HEK293 (cell line): ENCODE measurements at regions not wholly inside any gene's neighbourhood (a gene's known extent, or its start where the extent isn't known, plus 50 kb on each side); places are given as distances from the start of the nearest gene placed in this dataset.

Experiments
- CTCF ChIA-PET: fragments of 350-600 bp; formaldehyde crosslinking; extraction: SDS; loops from one replicate; lab custom pipeline; 2021; ENCODE audit warnings: antibody characterized with exemption; lab: Yijun Ruan, JAX
- POLR2A ChIA-PET: fragments of 300-600 bp; formaldehyde crosslinking; extraction: SDS; loops from one replicate; lab custom pipeline; 2020; ENCODE audit warnings: antibody characterized with exemption, inconsistent platforms; lab: Yijun Ruan, JAX
- H3K27ac ChIP-seq: fragments of 200-500 bp; sonication (Bioruptor generic); 2 replicates; pipeline ENCODE4 v1.5.1; 2014; ENCODE audit warnings: low read depth, low read length, control low read depth, inconsistent platforms; ENCODE audit errors: extremely low read depth
- H3K36me3 ChIP-seq, 2 experiments: fragments of 200-500 bp in 1 of 2; sonication (Bioruptor generic) in 1 of 2; 1 replicate in 1 of 2; 2 replicates in 1 of 2; pipeline ENCODE4 v1.5.1; 2014 to 2017; ENCODE audit warnings: inconsistent platforms in 2 of 2, low read length in 2 of 2; ENCODE audit not compliant: control insufficient read depth in 2 of 2, insufficient read depth in 1 of 2
- H3K4me1 ChIP-seq: fragments of 200-500 bp; sonication (Bioruptor generic); 2 replicates; pipeline ENCODE4 v1.5.1; 2014; ENCODE audit warnings: mild to moderate bottlenecking, low read length, inconsistent platforms; ENCODE audit not compliant: control insufficient read depth, insufficient read depth
- H3K4me3 ChIP-seq: 2 replicates; pipeline ENCODE4 v1.5.1; 2011; ENCODE audit warnings: low read depth, mild to moderate bottlenecking, control low read depth, low read length, moderate library complexity
- H3K9me3 ChIP-seq: fragments of 200-500 bp; sonication (Bioruptor generic); 2 replicates; pipeline ENCODE4 v1.5.1; 2014; ENCODE audit warnings: low read depth, low read length, inconsistent platforms; ENCODE audit not compliant: control insufficient read depth, insufficient read depth
- BCL11B ChIP-seq: fragments of 450-650 bp; formaldehyde crosslinking; IDR thresholded peaks from 2 replicates; pipeline ENCODE4 v1.5.1; 2016; ENCODE audit warnings: low read depth, missing biosample characterization, missing genetic modification characterization
- EGR2 ChIP-seq: fragments of 450-650 bp; formaldehyde crosslinking; IDR thresholded peaks from 2 replicates; pipeline ENCODE4 v1.5.1; 2016; ENCODE audit warnings: low read depth, missing biosample characterization, missing genetic modification characterization
- GLIS1 ChIP-seq: fragments of 450-650 bp; formaldehyde crosslinking; IDR thresholded peaks from 2 replicates; pipeline ENCODE4 v1.5.1; 2016; ENCODE audit warnings: missing biosample characterization, missing genetic modification characterization
- IKZF3 ChIP-seq: fragments of 450-650 bp; IDR thresholded peaks from 2 replicates; pipeline ENCODE4 v1.5.0; 2018; ENCODE audit warnings: missing biosample characterization, mild to moderate bottlenecking, missing genetic modification characterization, moderate library complexity
- SETDB1 ChIP-seq: IDR thresholded peaks from one replicate; pipeline ENCODE4 v1.6.1; 2017; ENCODE audit warnings: mild to moderate bottlenecking, low read length, moderate library complexity, mixed read lengths; ENCODE audit not compliant: insufficient read length
- YY1 ChIP-seq: fragments of 450-650 bp; formaldehyde crosslinking; IDR thresholded peaks from 2 replicates; pipeline ENCODE4 v1.5.1; 2018; ENCODE audit warnings: missing biosample characterization, missing genetic modification characterization
- ZBTB17 ChIP-seq: fragments of 450-650 bp; formaldehyde crosslinking; IDR thresholded peaks from 2 replicates; pipeline ENCODE4 v1.5.1; 2016; ENCODE audit warnings: missing biosample characterization, missing genetic modification characterization
- ZBTB7A ChIP-seq: fragments of 450-650 bp; formaldehyde crosslinking; IDR thresholded peaks from 2 replicates; pipeline ENCODE4 v1.5.1; 2016; ENCODE audit warnings: low read depth, missing biosample characterization, missing genetic modification characterization
- ZIC2 ChIP-seq: fragments of 450-650 bp; formaldehyde crosslinking; IDR thresholded peaks from 2 replicates; pipeline ENCODE4 v1.5.1; 2016; ENCODE audit warnings: missing biosample characterization, missing genetic modification characterization
- ZNF140 ChIP-seq: fragments of 450-650 bp; formaldehyde crosslinking; IDR thresholded peaks from 2 replicates; pipeline ENCODE4 v1.5.1; 2016; ENCODE audit warnings: missing biosample characterization, missing genetic modification characterization
- ZNF211 ChIP-seq: fragments of 450-650 bp; formaldehyde crosslinking; IDR thresholded peaks from 2 replicates; pipeline ENCODE4 v1.5.1; 2016; ENCODE audit warnings: low read depth, missing biosample characterization, missing genetic modification characterization
- ZNF23 ChIP-seq: fragments of 450-650 bp; formaldehyde crosslinking; IDR thresholded peaks from 2 replicates; pipeline ENCODE4 v1.5.1; 2016; ENCODE audit warnings: missing biosample characterization, missing genetic modification characterization, borderline replicate concordance
- ZNF341 ChIP-seq: fragments of 450-650 bp; formaldehyde crosslinking; IDR thresholded peaks from 2 replicates; pipeline ENCODE4; 2016; ENCODE audit warnings: low read depth, missing biosample characterization, missing genetic modification characterization
- ZNF449 ChIP-seq: fragments of 450-650 bp; formaldehyde crosslinking; IDR thresholded peaks from 2 replicates; pipeline ENCODE4 v1.5.1; 2017; ENCODE audit warnings: missing biosample characterization, mild to moderate bottlenecking, missing genetic modification characterization, moderate library complexity
- ZNF513 ChIP-seq: fragments of 450-650 bp; IDR thresholded peaks from 2 replicates; pipeline ENCODE4 v1.5.1; 2018; ENCODE audit warnings: missing biosample characterization, missing genetic modification characterization
- ZNF514 ChIP-seq: fragments of 450-650 bp; formaldehyde crosslinking; IDR thresholded peaks from 2 replicates; pipeline ENCODE4 v1.5.1; 2016; ENCODE audit warnings: missing biosample characterization, missing genetic modification characterization
- ZNF521 ChIP-seq: fragments of 450-650 bp; formaldehyde crosslinking; IDR thresholded peaks from 2 replicates; pipeline ENCODE4 v1.5.1; 2017; ENCODE audit warnings: missing biosample characterization, mild to moderate bottlenecking, missing genetic modification characterization
- ZNF692 ChIP-seq: fragments of 450-650 bp; formaldehyde crosslinking; IDR thresholded peaks from 2 replicates; pipeline ENCODE4 v1.5.1; 2016; ENCODE audit warnings: missing biosample characterization, missing genetic modification characterization

- TF ChIP-seq ZNF140 (tag by site-specific recombination): no peak
- no peak for TF ChIP-seq YY1 (tag by site-specific recombination)
These were observed 96.8 kb downstream of the IRF8 start (continued) for GRCh38 chr16:85995541-85996423.

GRCh38 chr16:85996843-85997242 lies 97.9 kb downstream of the IRF8 start:
- Histone ChIP-seq H3K36me3 (no peaks in the 10 kb centered on the region), H3K9me3 (no peaks in the 10 kb centered on the region), H3K27ac (no peak overlapping the region)
- ChIA-PET CTCF (interaction anchor here (16.0 kb wide), 1 partner anchor 177 kb away, joined by 292 read pairs; no protein-coding TSS in a partner anchor), POLR2A (no interaction called here)
- TF ChIP-seq ZIC2: peak; percentile 79
- 0 out of 2 replicates have a peak, but pooled peaks have one; percentile 21 for TF ChIP-seq ZNF449 (tag by site-specific recombination)
- TF ChIP-seq ZNF211 (tag by site-specific recombination): no peak
- TF ChIP-seq BCL11B (tag by site-specific recombination): no peak
- peak; percentile 42; the same call in 1 of the 2 replicates for TF ChIP-seq IKZF3 (tag by site-specific recombination)
- peak; percentile 65 for TF ChIP-seq GLIS1
- TF ChIP-seq, all 188 proteins: peak for 4
- H3K4me3 ChIP-seq: no peak overlapping the region
- no peaks in the 10 kb centered on the region for H3K4me1 ChIP-seq

- H3K9me3 ChIP-seq: no peaks in the 10 kb centered on the region
- H3K27ac ChIP-seq: no peak overlapping the region
- TF ChIP-seq EGR2 (tag by site-specific recombination): 0 out of 2 replicates have a peak, but pooled peaks have one; percentile 4
- no peak for TF ChIP-seq ZNF341
- no peaks in the 10 kb centered on the region for H3K4me1 ChIP-seq
- no peaks in the 10 kb centered on the region for H3K36me3 ChIP-seq
- POLR2A ChIA-PET: interaction anchor here (1.1 kb wide), 1 partner anchor 437 kb away, joined by 3 read pairs; no protein-coding TSS in a partner anchor
- H3K4me3 ChIP-seq: no peak overlapping the region
- CTCF ChIA-PET: interaction anchor here (1.0 to 16.0 kb wide), 5 partner anchors 11 to 522 kb away, joined by 4 to 292 read pairs (median 6); no protein-coding TSS in a partner anchor
These were observed 99.4 kb downstream of the IRF8 start for GRCh38 chr16:85998171-85998867.

- POLR2A ChIA-PET: interaction anchor here (1.1 kb wide), 1 partner anchor 438 kb away, joined by 3 read pairs; no protein-coding TSS in a partner anchor
- H3K27ac ChIP-seq: no peak overlapping the region
These were observed 100.1 kb downstream of the IRF8 start for GRCh38 chr16:85998868-85999729.

More at GRCh38 chr16:85998868-85999729, 100.1 kb downstream of the IRF8 start:
- TF ChIP-seq ZNF23 (tag by site-specific recombination): peak; percentile 72; the same call in 1 of the 2 replicates
- no peak for TF ChIP-seq ZBTB7A
- peak; percentile 32 for TF ChIP-seq SETDB1
- no peak for TF ChIP-seq ZNF521 (tag by site-specific recombination)
- peak; percentile 75 for TF ChIP-seq ZBTB17
- no peak for TF ChIP-seq ZNF514
- no peak for TF ChIP-seq ZNF692 (tag by site-specific recombination)
- TF ChIP-seq ZNF513 (tag by site-specific recombination): no peak
- TF ChIP-seq, all 188 proteins: peak for 3
- CTCF ChIA-PET: interaction anchor here (1.0 to 16.0 kb wide), 5 partner anchors 12 to 521 kb away, joined by 4 to 292 read pairs (median 6); no protein-coding TSS in a partner anchor
- Histone ChIP-seq H3K36me3 (no peaks in the 10 kb centered on the region), H3K4me1 (no peaks in the 10 kb centered on the region), H3K4me3 (no peak overlapping the region), H3K9me3 (no peaks in the 10 kb centered on the region)
